GM18951 (cell line): ENCODE measurements at regions not wholly inside any gene's neighbourhood (a gene's known extent, or its start where the extent isn't known, plus 50 kb on each side); places are given as distances from the start of the nearest gene placed in this dataset.
"Not testable (repeated sequence)": the region's sequence is repeated elsewhere in the genome, so short reads cannot be mapped to it uniquely, and the experiment has no call there.

ENCODE experiments used
- POLR2A ChIP-seq: IDR thresholded peaks from 4 replicates; pipeline ENCODE4 v1.6.1; 2011; ENCODE audit warnings: mild to moderate bottlenecking; ENCODE audit not compliant: insufficient read length, insufficient read depth; ENCODE audit errors: extremely low read depth
- in situ Hi-C: fragments of 300-500 bp; cut with MboI; formaldehyde crosslinking; loops from one replicate; pipeline ENCODE4 v1.12.0; 2022; ENCODE audit warnings: low sequenced_read_pairs, mixed read lengths, inconsistent platforms; ENCODE audit not compliant: unreplicated experiment

- in situ Hi-C loops = not testable (repeated sequence)
These were observed 215.0 kb downstream of the STIM2 start for GRCh38 chr4:27075603-27076002.

GRCh38 chr4:27078934-27079455 is 218.4 kb downstream of the STIM2 start:
- no peak for TF ChIP-seq POLR2A
- in situ Hi-C loops = no loop called here

GRCh38 chr4:27081675-27082586 is 221.3 kb downstream of the STIM2 start:
- no peak for TF ChIP-seq POLR2A
- in situ Hi-C loops = no loop called here

- in situ Hi-C loops = no loop called here
- TF ChIP-seq POLR2A = no peak
These were observed 222.1 kb downstream of the STIM2 start for GRCh38 chr4:27082776-27083175.

GRCh38 chr4:27084685-27085361 is 224.2 kb downstream of the STIM2 start:
- in situ Hi-C loops = no loop called here
- TF ChIP-seq POLR2A = no peak

- TF ChIP-seq POLR2A = no peak
- in situ Hi-C loops = no loop called here
These were observed 224.8 kb downstream of the STIM2 start for GRCh38 chr4:27085396-27085795.

GRCh38 chr4:27087306-27088045 is 226.8 kb downstream of the STIM2 start:
- in situ Hi-C loops = no loop called here
- no peak for TF ChIP-seq POLR2A

GRCh38 chr4:27088491-27088890 is 227.8 kb downstream of the STIM2 start:
- in situ Hi-C loops = no loop called here
- TF ChIP-seq POLR2A = no peak

GRCh38 chr4:27089186-27089585 is 228.5 kb downstream of the STIM2 start:
- in situ Hi-C loops = no loop called here
- TF ChIP-seq POLR2A = no peak

- no peak for TF ChIP-seq POLR2A
- in situ Hi-C loops = no loop called here
These were observed 229.8 kb downstream of the STIM2 start for GRCh38 chr4:27090406-27090805.

GRCh38 chr4:27094224-27094623 is 233.6 kb downstream of the STIM2 start:
- in situ Hi-C loops = no loop called here
- no peak for TF ChIP-seq POLR2A

- TF ChIP-seq POLR2A = no peak
- in situ Hi-C loops = no loop called here
These were observed 234.1 kb downstream of the STIM2 start for GRCh38 chr4:27094783-27095182.

- in situ Hi-C loops = no loop called here
- no peak for TF ChIP-seq POLR2A
These were observed 235.6 kb downstream of the STIM2 start for GRCh38 chr4:27096142-27096824.
